ENCODE measurements at regions not wholly inside any gene's neighbourhood (a gene's known extent, or its start where the extent isn't known, plus 50 kb on each side); places are given as distances from the start of the nearest gene placed in this dataset.
"Not testable (repeated sequence)": the region's sequence is repeated elsewhere in the genome, so short reads cannot be mapped to it uniquely, and the experiment has no call there.

DNA sequence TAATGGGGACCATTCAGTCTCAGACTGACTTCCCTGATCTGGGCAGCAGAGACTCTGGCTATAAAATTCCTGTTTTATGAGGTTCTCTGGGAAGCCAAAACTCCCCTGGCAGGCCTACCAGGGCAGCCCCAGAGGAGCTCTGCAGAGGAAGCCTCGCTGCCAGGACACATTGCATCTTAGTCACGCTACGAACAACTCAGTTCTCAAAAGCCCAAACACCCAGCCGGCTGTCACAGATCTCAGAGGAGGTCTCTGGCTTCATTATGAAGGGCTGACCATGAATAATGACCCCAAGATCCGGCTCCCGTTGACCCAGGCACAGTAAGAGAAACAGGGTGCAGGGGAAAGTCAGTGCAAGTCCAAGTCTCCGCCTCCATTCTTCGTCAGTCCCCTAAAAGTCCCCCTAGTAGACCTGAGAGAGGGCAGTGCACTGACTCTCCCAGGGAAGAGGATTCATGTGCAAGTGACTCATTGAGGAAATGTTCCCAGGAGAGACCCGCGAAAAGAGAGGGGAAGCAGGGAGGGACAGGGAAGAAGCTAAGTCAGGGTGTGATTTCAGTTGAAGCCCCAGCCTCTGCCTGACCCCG lies 212.3 kb downstream of the CYP26B1 start:
- DNase-seq, result no peak

- no peak for DNase-seq
Observed at GRCh38 chr2:71934595-71935261, 212.9 kb downstream of the CYP26B1 start.

DNA sequence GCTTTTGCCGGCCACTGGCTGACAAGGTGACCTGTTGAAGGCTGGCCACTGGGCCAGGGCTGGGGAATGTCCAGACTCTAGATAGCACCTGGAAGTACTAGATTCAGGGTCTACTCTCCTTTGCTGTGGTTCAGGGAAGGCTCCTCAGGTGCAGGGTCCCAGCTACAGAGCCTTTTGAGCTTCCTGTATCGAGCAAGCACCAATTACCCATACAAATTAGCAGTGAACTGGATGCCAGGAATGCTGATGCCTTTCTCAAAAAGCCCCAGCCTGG lies 213.4 kb downstream of the CYP26B1 start:
- DNase-seq, result no peak

GRCh38 chr2:71933467-71934319 lies 214.0 kb downstream of the CYP26B1 start:
- DNase-seq, result no peak

- no peak for DNase-seq
Observed at GRCh38 chr2:71932780-71933466, 214.7 kb downstream of the CYP26B1 start.

DNA sequence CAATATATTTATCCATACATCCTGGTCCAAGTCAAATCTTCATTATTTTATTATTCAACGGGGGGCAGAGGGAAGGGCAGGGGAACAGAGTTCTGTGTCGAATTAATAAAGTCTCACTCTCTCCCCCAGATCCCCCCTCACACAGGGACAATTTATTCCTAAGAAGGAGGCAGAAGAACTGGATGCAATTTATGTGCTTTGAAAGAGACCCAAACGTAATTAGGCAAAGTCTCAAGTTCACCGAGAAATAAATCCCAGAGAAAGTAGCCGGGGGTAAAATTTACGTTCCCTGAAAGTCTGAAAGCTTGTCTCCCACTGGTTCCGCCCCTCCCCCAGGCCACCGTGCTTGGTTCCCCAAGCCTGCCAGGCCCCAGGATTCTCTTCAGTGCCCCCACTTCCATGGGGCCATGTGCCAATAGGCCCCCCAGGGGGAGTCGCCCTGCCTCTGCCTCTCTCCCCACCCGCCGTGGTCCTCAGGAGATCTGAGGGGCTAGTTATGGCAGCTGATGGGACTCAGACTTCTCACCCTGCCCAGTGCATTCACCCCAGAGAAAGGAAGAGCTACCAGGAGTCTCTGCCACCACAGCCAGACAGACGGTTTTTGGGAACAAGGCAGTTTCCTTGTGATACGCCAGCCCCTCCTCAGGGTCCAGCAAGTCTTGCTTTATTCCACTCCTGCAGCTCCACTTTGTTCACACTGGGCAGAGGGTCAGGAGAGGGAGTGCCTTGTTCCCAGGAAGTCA lies 215.5 kb downstream of the CYP26B1 start:
- DNase-seq, result no peak

- DNase-seq, result peak; percentile 12
Observed at GRCh38 chr2:71930049-71930681, 217.5 kb downstream of the CYP26B1 start.

DNA sequence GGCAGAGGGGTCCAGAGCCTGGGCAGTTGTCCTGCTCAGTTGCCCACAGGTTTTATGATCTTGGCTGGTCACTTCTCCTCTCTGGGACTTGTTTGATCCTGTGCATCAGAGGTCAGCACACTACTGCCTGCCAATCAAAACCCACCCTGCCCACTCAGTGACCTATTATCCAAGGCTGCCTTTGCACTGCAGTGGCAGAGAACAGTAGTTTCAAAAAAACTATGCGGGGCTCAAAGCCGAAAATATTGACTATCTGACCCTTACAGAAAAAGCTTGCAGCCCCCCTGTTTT lies 218.2 kb downstream of the CYP26B1 start:
- no peak for DNase-seq

- DNase-seq, result peak; percentile 25
Observed at GRCh38 chr2:71928734-71929481, 218.8 kb downstream of the CYP26B1 start.

- peak; percentile 15 for DNase-seq
Observed at GRCh38 chr2:71927757-71928715, 219.6 kb downstream of the CYP26B1 start.

GRCh38 chr2:71926876-71927756 lies 220.5 kb downstream of the CYP26B1 start:
- peak; percentile 26 for DNase-seq

- DNase-seq, result peak; percentile 23
Observed at GRCh38 chr2:71926089-71926447, 221.6 kb downstream of the CYP26B1 start.

DNA sequence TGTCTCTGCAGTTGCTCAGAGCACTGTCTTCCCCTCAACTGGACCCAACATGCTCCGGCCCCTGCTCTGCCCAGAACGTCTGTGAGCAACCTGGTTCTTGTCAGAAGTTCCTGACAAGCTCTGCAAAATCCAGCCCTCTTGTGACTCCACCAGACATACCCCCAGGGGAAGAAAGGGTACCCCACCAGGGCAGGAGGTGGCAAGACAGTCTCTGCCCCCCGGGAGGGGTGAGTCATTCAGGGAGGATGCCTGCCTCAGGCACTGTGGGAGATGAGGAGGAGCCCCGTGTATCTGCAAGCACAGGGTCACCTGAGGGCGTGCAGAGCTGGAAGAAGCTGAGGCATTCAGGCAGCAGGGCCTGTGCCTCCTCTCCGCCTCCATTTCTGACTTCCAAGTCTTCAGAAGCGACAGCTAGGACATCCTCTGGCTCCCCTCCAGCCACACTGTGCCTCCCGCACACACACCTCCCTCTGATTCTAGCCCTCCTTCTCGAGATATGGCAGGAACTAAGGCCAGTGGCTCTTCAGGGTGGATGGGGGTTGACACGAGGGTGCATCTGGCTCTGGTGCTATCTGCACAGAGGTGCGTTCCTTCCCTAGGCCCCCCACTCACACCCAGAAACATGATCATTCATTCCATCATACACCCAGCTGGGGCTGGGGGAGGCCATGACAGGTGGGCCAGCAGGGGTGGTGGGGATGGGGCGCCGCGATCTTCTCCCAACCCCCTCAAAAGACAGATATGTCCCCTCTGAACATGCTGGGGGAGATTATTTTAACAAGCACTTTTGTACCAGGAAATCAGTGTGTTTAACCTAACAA lies 222.2 kb downstream of the CYP26B1 start:
- DNase-seq, result peak; percentile 15

DNA sequence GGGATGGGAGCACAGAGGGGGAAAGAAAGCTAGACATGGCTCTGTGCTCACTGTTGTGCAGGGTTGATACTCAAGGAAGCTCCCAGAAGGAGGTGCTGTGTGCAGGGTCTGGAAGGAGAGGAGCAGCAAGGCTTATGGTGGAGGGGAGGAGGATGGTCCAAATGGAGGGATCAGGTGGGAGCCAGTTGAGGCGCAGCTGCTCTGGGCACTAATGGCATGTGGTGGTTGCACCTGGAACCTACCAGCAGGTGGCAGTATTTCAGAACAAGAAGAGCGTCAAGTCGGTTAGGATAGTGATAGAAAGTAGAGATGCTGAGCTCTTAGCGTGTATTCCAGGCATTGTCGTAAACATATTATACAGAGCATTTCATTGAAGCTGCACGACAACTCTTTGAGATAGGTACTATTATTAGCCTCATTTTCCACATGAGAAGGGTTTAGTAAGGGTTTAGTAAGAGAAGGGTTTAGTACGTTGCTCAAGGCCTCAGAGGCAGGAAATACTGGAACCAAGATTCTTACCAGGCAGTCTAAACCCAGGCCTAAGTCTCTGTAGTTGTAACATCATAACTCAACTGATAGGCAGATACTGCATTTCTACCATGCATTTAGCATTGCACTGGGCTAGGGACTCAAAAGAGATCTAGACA lies 223.7 kb downstream of the CYP26B1 start:
- DNase-seq, result peak; percentile 66

DNA sequence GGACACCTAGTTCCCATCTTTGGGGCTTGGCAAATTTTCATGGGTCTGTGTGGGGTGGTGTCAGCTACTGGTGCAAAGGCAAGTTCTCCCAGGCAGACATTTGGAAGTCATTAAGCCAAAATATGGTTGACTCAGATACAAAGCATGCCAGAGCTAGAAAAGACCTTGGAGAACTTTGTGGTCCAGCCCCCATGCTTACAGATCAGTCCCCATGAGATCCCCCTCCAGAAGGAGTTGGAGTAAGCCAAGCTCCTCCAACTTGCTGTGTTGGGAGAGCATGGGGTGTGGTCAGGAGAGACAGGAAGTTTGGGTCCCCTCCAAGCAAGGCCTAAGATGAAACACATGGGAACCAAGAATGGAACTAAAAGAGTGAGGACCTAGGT lies 224.5 kb downstream of the CYP26B1 start:
- DNase-seq, result no peak

DNA sequence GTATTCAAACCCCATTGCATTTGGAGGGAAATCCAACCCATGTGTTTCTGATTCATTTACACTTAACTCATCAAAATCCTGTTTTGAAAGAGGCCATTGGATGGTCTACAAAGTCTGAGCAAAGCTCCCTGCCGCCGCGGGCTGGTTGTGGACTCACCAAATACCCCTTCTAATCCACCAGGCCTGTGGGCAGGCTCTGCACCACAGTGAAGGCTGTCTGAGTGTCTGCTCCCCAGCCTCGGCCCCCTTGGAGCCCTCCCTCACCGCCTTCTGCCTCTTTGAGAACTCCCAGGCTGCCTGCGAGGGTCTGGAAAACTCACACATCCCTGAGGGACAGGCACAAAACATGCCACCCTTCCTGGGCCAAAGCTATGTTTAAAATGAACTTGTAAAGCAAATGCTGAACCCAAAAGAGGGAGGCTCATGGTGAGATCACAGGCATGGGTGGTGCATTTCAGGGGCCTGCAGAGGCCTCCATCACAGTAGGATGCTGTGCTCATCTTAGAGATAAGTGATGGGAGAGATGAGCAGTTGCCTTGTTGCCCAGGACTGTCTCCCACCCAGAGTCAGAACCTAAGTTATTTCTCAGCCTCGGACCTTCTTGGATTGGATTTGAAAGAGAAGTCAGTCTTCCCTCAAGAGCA lies 225.0 kb downstream of the CYP26B1 start:
- peak; percentile 37 for DNase-seq

DNA sequence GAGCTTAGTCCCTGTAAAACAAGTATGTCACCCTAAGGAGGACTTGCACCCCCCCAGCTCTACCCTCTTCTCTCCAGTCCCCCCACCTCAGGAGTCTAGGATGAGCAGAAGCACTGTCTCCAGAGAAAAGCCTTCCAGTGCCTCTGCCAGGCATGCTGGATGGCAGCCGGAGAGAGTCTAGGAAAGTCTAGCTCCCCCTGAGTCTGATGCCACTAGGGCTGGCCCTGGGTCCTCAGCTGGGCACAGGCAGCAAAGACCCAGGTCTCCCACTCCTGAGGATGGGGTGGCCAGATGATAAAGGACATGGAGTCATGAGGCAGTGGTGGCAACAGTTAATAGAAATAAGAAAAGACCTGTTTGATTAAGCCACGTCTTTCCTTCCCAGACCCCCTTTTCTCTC lies 225.6 kb downstream of the CYP26B1 start:
- peak; percentile 20 for DNase-seq

DNA sequence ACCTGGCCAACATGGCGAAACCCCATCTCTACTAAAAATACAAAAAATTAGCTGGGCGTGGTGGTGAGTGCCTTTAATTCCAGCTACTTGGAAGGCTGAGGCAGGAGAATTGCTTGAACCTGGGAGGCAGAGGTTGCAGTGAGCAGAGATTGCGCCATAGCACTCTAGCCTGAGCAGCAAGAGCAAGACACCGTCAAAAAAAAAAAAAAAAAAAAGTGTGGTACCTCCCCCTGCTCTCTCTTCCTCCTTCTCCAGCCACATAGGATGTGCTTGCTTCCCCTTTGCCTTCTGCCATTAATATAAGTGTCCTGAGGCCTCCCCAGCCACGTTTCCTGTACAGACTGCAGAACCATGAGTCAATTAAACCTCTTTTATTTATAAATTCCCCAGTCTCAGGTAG lies 226.8 kb downstream of the CYP26B1 start:
- DNase-seq, result not testable (repeated sequence)
